Upper lobe of left lung (tissue), 6 donors: ENCODE measurements at regions not wholly inside any gene's neighbourhood (a gene's known extent, or its start where the extent isn't known, plus 50 kb on each side); places are given as distances from the start of the nearest gene placed in this dataset.

ENCODE experiments used
- ATAC-seq, 2 donors: fragments of 200-7000 bp; cut with Tn5 transposase; one replicate each; pipeline ENCODE4 v1.9.1; 2022; ENCODE audit warnings: mild to moderate bottlenecking in 2 of 2, moderate library complexity in 2 of 2; ENCODE audit not compliant: low FRiP score in 2 of 2
- DNase-seq, 2 donors: peaks; one replicate each; pipeline ENCODE4 v3.0.0-alpha.2; 2019 to 2020
- H3K27ac ChIP-seq, 4 donors: fragments of 200-600 bp; sonication (generic); one replicate each; pipeline ENCODE4 v1.5.1; 2016 to 2019
- H3K27me3 ChIP-seq, 4 donors: fragments of 200-600 bp; sonication (generic); one replicate each; pipeline ENCODE4 v1.5.1; 2017 to 2019
- H3K36me3 ChIP-seq, 4 donors: fragments of 200-600 bp; sonication (generic); one replicate each; pipeline ENCODE4 v1.5.1; 2016 to 2019
- H3K4me1 ChIP-seq, 4 donors: fragments of 200-600 bp; sonication (generic); one replicate each; pipeline ENCODE4 v1.5.1; 2018 to 2019
- H3K4me3 ChIP-seq, 4 donors: fragments of 200-600 bp; sonication (generic); one replicate each; pipeline ENCODE4 v1.5.1; 2017 to 2019; ENCODE audit warnings: mild to moderate bottlenecking in 2 of 4, moderate library complexity in 1 of 4
- H3K9me3 ChIP-seq, 4 donors: fragments of 200-600 bp; sonication (generic); one replicate each; pipeline ENCODE4 v1.5.1; 2018 to 2019
- CTCF ChIP-seq, 6 experiments: fragments of 450-650 bp in 4 of 6; fragments of 200-600 bp in 2 of 6; sonication (generic) in 2 of 6; IDR thresholded peaks; one replicate each; pipeline ENCODE4 v1.5.1; 2016 to 2019; ENCODE audit warnings: antibody characterized with exemption in 6 of 6
- EP300 ChIP-seq, 4 donors: sonication (generic); formaldehyde crosslinking; IDR thresholded peaks; one replicate each; pipeline ENCODE4 v1.5.1; 2017; ENCODE audit warnings: antibody characterized with exemption in 4 of 4, control low read depth in 2 of 4
- POLR2A ChIP-seq, 4 donors: fragments of 450-650 bp; IDR thresholded peaks; one replicate each; pipeline ENCODE4 v1.5.1; 2016 to 2017; ENCODE audit warnings: antibody characterized with exemption in 4 of 4, mild to moderate bottlenecking in 2 of 4
- POLR2AphosphoS5 ChIP-seq, 2 donors: sonication (generic); formaldehyde crosslinking; IDR thresholded peaks; one replicate each; pipeline ENCODE4 v1.5.1; 2017; ENCODE audit warnings: antibody characterized with exemption in 2 of 2
- WGBS, 2 donors: methylation state at CpG; one replicate each; pipeline ENCODE4 v1.1.5; 2017 to 2018; 5-methylcytosine and 5-hydroxymethylcytosine counted together
- donor health status: DM: no; HTN: no; CAD: no; lungs with moderate emphysema.
- donor health status: DM: no; HTN: yes; CAD: no; lungs with severe emphysema.

GRCh38 chr12:17079251-17079909 lies 473.4 kb upstream of the LMO3 start:
- no peaks in the 10 kb centered on the region for H3K27me3 ChIP-seq
- WGBS, 2 donors: 82 to 84% methylated on average over 4 of the region's 4 CpGs
- TF ChIP-seq CTCF (IDR thresholded peaks at IDR 0.05) (no peak), POLR2AphosphoS5 (IDR thresholded peaks at IDR 0.05) (no peak), EP300 (IDR thresholded peaks at IDR 0.05) (no peak), POLR2A (IDR thresholded peaks at IDR 0.05) (no peak)
- no peaks in the 10 kb centered on the region for H3K9me3 ChIP-seq
- ATAC-seq (no peak), DNase-seq (no peak)
- H3K27ac ChIP-seq: no peak overlapping the region
- no peaks in the 10 kb centered on the region for H3K4me1 ChIP-seq
- no peak overlapping the region for H3K4me3 ChIP-seq
- H3K36me3 ChIP-seq: no peaks in the 10 kb centered on the region

GRCh38 chr12:17077594-17077993 lies 471.6 kb upstream of the LMO3 start:
- H3K4me1 ChIP-seq: no peaks in the 10 kb centered on the region
- no peaks in the 10 kb centered on the region for H3K27me3 ChIP-seq
- no peak overlapping the region for H3K4me3 ChIP-seq
- H3K36me3 ChIP-seq: no peaks in the 10 kb centered on the region
- ATAC-seq (no peak), DNase-seq (no peak)
- 80 to 86% methylated on average over 3 of the region's 3 CpGs for WGBS, 2 donors
- TF ChIP-seq CTCF (IDR thresholded peaks at IDR 0.05) (no peak), POLR2A (IDR thresholded peaks at IDR 0.05) (no peak), EP300 (IDR thresholded peaks at IDR 0.05) (no peak), POLR2AphosphoS5 (IDR thresholded peaks at IDR 0.05) (no peak)
- no peak overlapping the region for H3K27ac ChIP-seq
- no peaks in the 10 kb centered on the region for H3K9me3 ChIP-seq

- TF ChIP-seq CTCF (IDR thresholded peaks at IDR 0.05): no peak
- no peaks in the 10 kb centered on the region for H3K9me3 ChIP-seq
- no peak overlapping the region for H3K4me3 ChIP-seq
- no peaks in the 10 kb centered on the region for H3K4me1 ChIP-seq
- H3K27ac ChIP-seq: no peak overlapping the region
- no peaks in the 10 kb centered on the region for H3K27me3 ChIP-seq
- no peaks in the 10 kb centered on the region for H3K36me3 ChIP-seq
- DNase-seq (no peak), ATAC-seq (no peak)
Measured at GRCh38 chr12:17076811-17077210, 470.8 kb upstream of the LMO3 start.

- DNase-seq (no peak), ATAC-seq (no peak)
- H3K27ac ChIP-seq: no peak overlapping the region
- H3K36me3 ChIP-seq: no peaks in the 10 kb centered on the region
- H3K27me3 ChIP-seq: no peaks in the 10 kb centered on the region
- WGBS, 2 donors: 74 to 82% methylated on average over 2 of the region's 2 CpGs
- H3K4me3 ChIP-seq: no peak overlapping the region
- no peaks in the 10 kb centered on the region for H3K9me3 ChIP-seq
- H3K4me1 ChIP-seq: no peaks in the 10 kb centered on the region
- no peak for TF ChIP-seq POLR2AphosphoS5 (IDR thresholded peaks at IDR 0.05)
- no peak for TF ChIP-seq EP300 (IDR thresholded peaks at IDR 0.05)
- no peak for TF ChIP-seq CTCF (IDR thresholded peaks at IDR 0.05)
- TF ChIP-seq POLR2A (IDR thresholded peaks at IDR 0.05): no peak
Measured at GRCh38 chr12:17076028-17076744, 470.2 kb upstream of the LMO3 start.

GRCh38 chr12:17064834-17065233 lies 458.9 kb upstream of the LMO3 start:
- Histone ChIP-seq H3K27me3 (no peaks in the 10 kb centered on the region), H3K27ac (no peak overlapping the region), H3K4me1 (no peaks in the 10 kb centered on the region), H3K36me3 (no peaks in the 10 kb centered on the region), H3K4me3 (no peak overlapping the region), H3K9me3 (no peaks in the 10 kb centered on the region)
- WGBS, 2 donors: 53 to 57% methylated on average over 2 of the region's 2 CpGs
- TF ChIP-seq POLR2A (IDR thresholded peaks at IDR 0.05) (no peak), CTCF (IDR thresholded peaks at IDR 0.05) (no peak), POLR2AphosphoS5 (IDR thresholded peaks at IDR 0.05) (no peak), EP300 (IDR thresholded peaks at IDR 0.05) (no peak)
- DNase-seq: no peak
- ATAC-seq: peak in 1 of 2 donors; percentile 22
